Panc1 (cell line): ENCODE measurements at regions not wholly inside any gene's neighbourhood (a gene's known extent, or its start where the extent isn't known, plus 50 kb on each side); places are given as distances from the start of the nearest gene placed in this dataset.

Source experiments
- ATAC-seq: fragments of 200-7000 bp; cut with Tn5 transposase; 2 replicates; pipeline ENCODE4 v1.9.1; 2020; ENCODE audit warnings: mild to moderate bottlenecking, moderate library complexity
- BruUV-seq: library from RNA; stranded (reverse); fragments of 400-500 nt; replicated peaks from 2 replicates; lab custom pipeline; 2021; lab: Mats Ljungman, UMichigan
- CTCF ChIA-PET: fragments of 300-600 bp; sonication (Branson Sonifier 250); formaldehyde crosslinking; loops from one replicate; lab custom pipeline; 2022; ENCODE audit warnings: antibody characterized with exemption; lab: Charles Lee
- POLR2A ChIA-PET: fragments of 300-600 bp; sonication (Branson Sonifier 250); formaldehyde crosslinking; loops from one replicate; lab custom pipeline; 2022; ENCODE audit warnings: antibody characterized with exemption; lab: Charles Lee
- DNase-seq: peaks from one replicate; pipeline ENCODE4 v3.0.0-alpha.2; 2010; ENCODE audit warnings: low read depth, low spot score
- H3K27ac ChIP-seq: 2 replicates; pipeline ENCODE4 v1.5.1; 2011; ENCODE audit warnings: mild to moderate bottlenecking, low read length, inconsistent platforms
- H3K27me3 ChIP-seq: fragments of 200-500 bp; sonication (Bioruptor generic); 2 replicates; pipeline ENCODE4 v1.6.0; 2014; ENCODE audit warnings: low read length, inconsistent platforms; ENCODE audit not compliant: control insufficient read depth, insufficient read depth
- H3K36me3 ChIP-seq: fragments of 200-500 bp; sonication (Bioruptor generic); 2 replicates; pipeline ENCODE4 v1.5.1; 2014; ENCODE audit warnings: inconsistent platforms, mild to moderate bottlenecking, low read length, moderate library complexity; ENCODE audit not compliant: control insufficient read depth, insufficient read depth
- H3K4me1 ChIP-seq: 2 replicates; pipeline ENCODE4 v1.5.1; 2011; ENCODE audit warnings: inconsistent platforms, mild to moderate bottlenecking, low read length, moderate library complexity; ENCODE audit not compliant: control insufficient read depth, insufficient read depth
- H3K4me3 ChIP-seq, 2 experiments: 2 replicates each; pipeline ENCODE4 v1.5.1; 2011 to 2012; ENCODE audit warnings: low read depth in 2 of 2, low read length in 2 of 2, mild to moderate bottlenecking in 2 of 2, inconsistent platforms in 1 of 2, moderate library complexity in 1 of 2
- H3K9me3 ChIP-seq: fragments of 200-500 bp; sonication (Bioruptor generic); 2 replicates; pipeline ENCODE4 v1.5.1; 2014; ENCODE audit warnings: low read depth, mild to moderate bottlenecking, inconsistent platforms, low read length, moderate library complexity; ENCODE audit not compliant: control insufficient read depth, insufficient read depth
- POLR2AphosphoS5 ChIP-seq: IDR thresholded peaks from 2 replicates; pipeline ENCODE4 v1.6.1; 2012; ENCODE audit warnings: mild to moderate bottlenecking, low read depth, low read length, moderate library complexity
- SIN3A ChIP-seq: IDR thresholded peaks from 2 replicates; pipeline ENCODE4 v1.6.1; 2012; ENCODE audit warnings: low read depth, mild to moderate bottlenecking, low read length, moderate library complexity, borderline replicate concordance; ENCODE audit not compliant: insufficient read depth
- TCF7L2 ChIP-seq: IDR thresholded peaks from 2 replicates; pipeline ENCODE4 v1.6.1; 2011; ENCODE audit warnings: mild to moderate bottlenecking, low read depth, low read length, inconsistent platforms
- in situ Hi-C: cut with HindIII; loops from 2 replicates; pipeline ENCODE4 v1.10.0; 2016; ENCODE audit warnings: low sequenced_read_pairs, low pct_unique_long_range_greater_than_20kb
- intact Hi-C: fragments of 100-400 bp; cut with micrococcal nuclease; formaldehyde crosslinking; loops from one replicate; pipeline ENCODE4 v1.10.0; 2022; ENCODE audit not compliant: unreplicated experiment
- TF ChIP-seq, protein P1 (sequence below): fragments of 450-650 bp; IDR thresholded peaks from 2 replicates; pipeline ENCODE4 v1.5.1; 2017; ENCODE audit warnings: mild to moderate bottlenecking
- TF ChIP-seq, protein P2 (sequence below), 2 experiments: IDR thresholded peaks; 2 replicates each; pipeline ENCODE4 v1.6.1; 2011 to 2012; ENCODE audit warnings: low read depth in 2 of 2, control low read depth in 1 of 2, low read length in 1 of 2, mild to moderate bottlenecking in 1 of 2, moderate library complexity in 1 of 2; ENCODE audit not compliant: insufficient read depth in 1 of 2

DNA sequence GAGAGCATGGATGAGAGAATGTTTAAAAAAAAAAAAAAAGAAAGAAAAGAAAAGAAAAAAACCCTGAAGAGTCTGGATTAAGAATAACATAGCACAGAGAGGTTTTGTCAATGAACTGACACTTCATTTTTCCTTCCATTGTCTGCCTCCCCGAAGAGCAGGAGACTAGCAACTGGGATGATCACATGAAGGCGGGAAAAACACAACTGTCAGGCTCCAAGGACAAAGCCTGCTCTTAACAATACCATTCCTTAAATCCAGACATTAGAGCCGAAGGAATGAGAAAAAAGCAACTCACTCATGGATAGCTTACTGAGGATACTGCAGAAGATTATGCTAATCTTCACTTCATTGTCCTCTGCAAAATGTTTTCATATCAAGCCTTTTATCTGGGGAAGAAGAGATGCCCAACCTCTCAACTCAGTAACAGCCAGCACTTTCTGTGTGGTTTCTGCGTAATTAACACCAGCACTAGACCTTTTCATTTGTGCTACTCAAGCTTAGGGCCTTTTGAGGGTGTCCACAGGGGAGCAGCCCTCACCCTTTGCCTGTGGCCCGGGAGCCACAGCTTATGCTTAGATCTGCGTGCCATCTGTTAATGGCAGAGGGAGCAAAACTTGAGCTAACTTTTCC is 182.3 kb downstream of the BARHL2 start:
- H3K4me1 ChIP-seq: no peaks in the 10 kb centered on the region
- no peak overlapping the region for H3K4me3 ChIP-seq
- CTCF ChIA-PET: interaction anchor here (0.6 kb wide), 1 partner anchor 136 kb away, joined by 3 read pairs; no protein-coding TSS in a partner anchor
- no peak overlapping the region for H3K27ac ChIP-seq
- H3K9me3 ChIP-seq: no peaks in the 10 kb centered on the region
- DNase-seq (no peak), ATAC-seq (no peak)
- POLR2A ChIA-PET: interaction anchor here (0.7 kb wide), 1 partner anchor 19 kb away, joined by 3 read pairs; no protein-coding TSS in a partner anchor
- in situ Hi-C loops (no loop called here), intact Hi-C loops (no loop called here)
- TF ChIP-seq TCF7L2: no peak
- TF ChIP-seq, protein P1, sequence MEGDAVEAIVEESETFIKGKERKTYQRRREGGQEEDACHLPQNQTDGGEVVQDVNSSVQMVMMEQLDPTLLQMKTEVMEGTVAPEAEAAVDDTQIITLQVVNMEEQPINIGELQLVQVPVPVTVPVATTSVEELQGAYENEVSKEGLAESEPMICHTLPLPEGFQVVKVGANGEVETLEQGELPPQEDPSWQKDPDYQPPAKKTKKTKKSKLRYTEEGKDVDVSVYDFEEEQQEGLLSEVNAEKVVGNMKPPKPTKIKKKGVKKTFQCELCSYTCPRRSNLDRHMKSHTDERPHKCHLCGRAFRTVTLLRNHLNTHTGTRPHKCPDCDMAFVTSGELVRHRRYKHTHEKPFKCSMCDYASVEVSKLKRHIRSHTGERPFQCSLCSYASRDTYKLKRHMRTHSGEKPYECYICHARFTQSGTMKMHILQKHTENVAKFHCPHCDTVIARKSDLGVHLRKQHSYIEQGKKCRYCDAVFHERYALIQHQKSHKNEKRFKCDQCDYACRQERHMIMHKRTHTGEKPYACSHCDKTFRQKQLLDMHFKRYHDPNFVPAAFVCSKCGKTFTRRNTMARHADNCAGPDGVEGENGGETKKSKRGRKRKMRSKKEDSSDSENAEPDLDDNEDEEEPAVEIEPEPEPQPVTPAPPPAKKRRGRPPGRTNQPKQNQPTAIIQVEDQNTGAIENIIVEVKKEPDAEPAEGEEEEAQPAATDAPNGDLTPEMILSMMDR: no peak
- no peak for TF ChIP-seq POLR2AphosphoS5
- TF ChIP-seq SIN3A: no peak
- TF ChIP-seq, protein P2, sequence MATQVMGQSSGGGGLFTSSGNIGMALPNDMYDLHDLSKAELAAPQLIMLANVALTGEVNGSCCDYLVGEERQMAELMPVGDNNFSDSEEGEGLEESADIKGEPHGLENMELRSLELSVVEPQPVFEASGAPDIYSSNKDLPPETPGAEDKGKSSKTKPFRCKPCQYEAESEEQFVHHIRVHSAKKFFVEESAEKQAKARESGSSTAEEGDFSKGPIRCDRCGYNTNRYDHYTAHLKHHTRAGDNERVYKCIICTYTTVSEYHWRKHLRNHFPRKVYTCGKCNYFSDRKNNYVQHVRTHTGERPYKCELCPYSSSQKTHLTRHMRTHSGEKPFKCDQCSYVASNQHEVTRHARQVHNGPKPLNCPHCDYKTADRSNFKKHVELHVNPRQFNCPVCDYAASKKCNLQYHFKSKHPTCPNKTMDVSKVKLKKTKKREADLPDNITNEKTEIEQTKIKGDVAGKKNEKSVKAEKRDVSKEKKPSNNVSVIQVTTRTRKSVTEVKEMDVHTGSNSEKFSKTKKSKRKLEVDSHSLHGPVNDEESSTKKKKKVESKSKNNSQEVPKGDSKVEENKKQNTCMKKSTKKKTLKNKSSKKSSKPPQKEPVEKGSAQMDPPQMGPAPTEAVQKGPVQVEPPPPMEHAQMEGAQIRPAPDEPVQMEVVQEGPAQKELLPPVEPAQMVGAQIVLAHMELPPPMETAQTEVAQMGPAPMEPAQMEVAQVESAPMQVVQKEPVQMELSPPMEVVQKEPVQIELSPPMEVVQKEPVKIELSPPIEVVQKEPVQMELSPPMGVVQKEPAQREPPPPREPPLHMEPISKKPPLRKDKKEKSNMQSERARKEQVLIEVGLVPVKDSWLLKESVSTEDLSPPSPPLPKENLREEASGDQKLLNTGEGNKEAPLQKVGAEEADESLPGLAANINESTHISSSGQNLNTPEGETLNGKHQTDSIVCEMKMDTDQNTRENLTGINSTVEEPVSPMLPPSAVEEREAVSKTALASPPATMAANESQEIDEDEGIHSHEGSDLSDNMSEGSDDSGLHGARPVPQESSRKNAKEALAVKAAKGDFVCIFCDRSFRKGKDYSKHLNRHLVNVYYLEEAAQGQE (IDR thresholded peaks at IDR 0.05; ENCODE audit: insufficient read depth in 1 of 2, low read depth in 2 of 2, low read length in 1 of 2): no peak
- no peaks in the 10 kb centered on the region for H3K36me3 ChIP-seq
- no peaks in the 10 kb centered on the region for H3K27me3 ChIP-seq
- BruUV-seq: no TSS peak

- H3K4me3 ChIP-seq: no peak overlapping the region
- DNase-seq: no peak
- intact Hi-C loops: no loop called here
- no peaks in the 10 kb centered on the region for H3K9me3 ChIP-seq
- no peaks in the 10 kb centered on the region for H3K27me3 ChIP-seq
- in situ Hi-C loops: no loop called here
- no peak for ATAC-seq
- H3K27ac ChIP-seq: no peak overlapping the region
- CTCF ChIA-PET: interaction anchor here (0.5 kb wide), 1 partner anchor 59 kb away, joined by 3 read pairs; no protein-coding TSS in a partner anchor
- TF ChIP-seq SIN3A (no peak), TCF7L2 (no peak), POLR2AphosphoS5 (no peak)
- TF ChIP-seq, protein P2 (IDR thresholded peaks at IDR 0.05; ENCODE audit: insufficient read depth in 1 of 2, low read depth in 2 of 2, low read length in 1 of 2): no peak
- TF ChIP-seq, protein P1: no peak
- POLR2A ChIA-PET: no interaction called here
- no peaks in the 10 kb centered on the region for H3K36me3 ChIP-seq
- no peaks in the 10 kb centered on the region for H3K4me1 ChIP-seq
- no TSS peak for BruUV-seq
Observed at GRCh38 chr1:90534116-90534515, 183.0 kb downstream of the BARHL2 start.
